Testis (tissue), 2 donors: ENCODE measurements at regions not wholly inside any gene's neighbourhood (a gene's known extent, or its start where the extent isn't known, plus 50 kb on each side); places are given as distances from the start of the nearest gene placed in this dataset.
"Not testable (repeated sequence)": the region's sequence is repeated elsewhere in the genome, so short reads cannot be mapped to it uniquely, and the experiment has no call there.

Experiments
- DNase-seq: peaks from one replicate; pipeline ENCODE4 v3.0.0-alpha.2; 2019
- H3K27ac ChIP-seq, 2 donors: fragments of 200-600 bp; sonication (generic); one replicate each; pipeline ENCODE4 v1.5.1; 2019
- H3K27me3 ChIP-seq: fragments of 200-600 bp; sonication (generic); one replicate; pipeline ENCODE4 v1.5.1; 2019
- H3K36me3 ChIP-seq: fragments of 200-600 bp; sonication (generic); one replicate; pipeline ENCODE4 v1.5.1; 2017; ENCODE audit warnings: low read depth; ENCODE audit errors: missing control alignments
- H3K4me1 ChIP-seq: fragments of 200-600 bp; sonication (generic); one replicate; pipeline ENCODE4 v1.5.1; 2019
- H3K4me3 ChIP-seq, 2 donors: fragments of 200-600 bp; sonication (generic); one replicate each; pipeline ENCODE4 v1.5.1; 2017 to 2019
- H3K9me3 ChIP-seq: fragments of 200-600 bp; sonication (generic); one replicate; pipeline ENCODE4 v1.5.1; 2017
- POLR2A ChIP-seq: fragments of 450-650 bp; IDR thresholded peaks from one replicate; pipeline ENCODE4 v1.6.1; 2017; ENCODE audit warnings: antibody characterized with exemption, mild to moderate bottlenecking, moderate library complexity
- WGBS, 2 donors: methylation state at CpG; one replicate each; pipeline ENCODE4 v1.1.5; 2018; 5-methylcytosine and 5-hydroxymethylcytosine counted together
- intact Hi-C: fragments of 100-400 bp; cut with DNase I; formaldehyde crosslinking; loops from one replicate; pipeline ENCODE4 v1.15.1; 2023; ENCODE audit warnings: low total_unique reads
- TF ChIP-seq, protein P1 (sequence below), 3 experiments: fragments of 450-650 bp in 2 of 3; fragments of 200-600 bp in 1 of 3; sonication (generic) in 1 of 3; IDR thresholded peaks; one replicate each; pipeline ENCODE4 v1.5.1; 2016 to 2019; ENCODE audit warnings: antibody characterized with exemption in 3 of 3, mild to moderate bottlenecking in 2 of 3, moderate library complexity in 1 of 3

DNA sequence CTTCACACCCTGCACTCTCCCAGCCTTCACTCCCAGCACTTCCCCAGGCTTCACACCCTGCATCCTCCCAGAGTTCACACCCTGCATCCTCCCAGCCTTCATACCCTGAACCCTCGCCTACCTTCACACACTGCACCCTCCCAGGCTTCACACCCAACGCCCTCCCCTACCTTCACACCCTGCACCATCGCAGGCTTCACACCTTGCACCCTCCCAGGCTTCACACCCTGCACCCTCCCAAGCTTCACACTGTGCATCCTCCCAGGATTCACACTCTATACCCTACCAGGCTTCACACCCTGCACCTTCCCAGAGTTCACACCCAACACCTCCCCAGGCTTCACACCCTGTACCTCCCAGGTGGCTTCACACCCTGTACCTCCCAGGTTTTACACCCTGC lies 448.7 kb upstream of the MYT1L start:
- WGBS, 2 donors, result 61 to 65% methylated on average over 3 of the region's 3 CpGs
- no peaks in the 10 kb centered on the region for H3K36me3 ChIP-seq

DNA sequence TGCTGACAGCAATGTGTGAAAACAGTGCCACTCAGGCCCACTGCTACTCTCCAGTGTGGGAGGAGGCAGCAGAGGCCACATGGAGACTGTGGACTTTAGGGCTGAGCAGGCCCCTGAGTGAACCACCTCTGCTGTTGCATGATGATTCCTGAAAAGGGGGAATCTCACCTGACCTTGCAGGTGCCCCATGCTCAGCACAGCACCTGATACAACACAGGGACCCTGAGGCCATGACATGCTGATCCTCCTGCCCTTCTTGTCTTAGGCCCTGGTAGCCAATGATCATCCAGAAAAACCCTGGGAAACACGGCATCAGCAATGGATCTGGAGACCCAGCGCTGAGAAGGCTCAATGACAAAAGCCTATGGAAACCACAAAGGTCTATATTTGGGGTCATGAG lies 446.8 kb upstream of the MYT1L start:
- intact Hi-C loops, result no loop called here
- 97 to 100% methylated on average over 2 of the region's 2 CpGs for WGBS, 2 donors
- no peak for DNase-seq

More for the DNA sequence above, 448.7 kb upstream of the MYT1L start:
- no peaks in the 10 kb centered on the region for H3K4me1 ChIP-seq
- H3K27ac ChIP-seq, result no peak overlapping the region
- intact Hi-C loops, result no loop called here
- no peaks in the 10 kb centered on the region for H3K9me3 ChIP-seq
- H3K27me3 ChIP-seq, result no peaks in the 10 kb centered on the region
- no peak overlapping the region for H3K4me3 ChIP-seq
- TF ChIP-seq, protein P1, sequence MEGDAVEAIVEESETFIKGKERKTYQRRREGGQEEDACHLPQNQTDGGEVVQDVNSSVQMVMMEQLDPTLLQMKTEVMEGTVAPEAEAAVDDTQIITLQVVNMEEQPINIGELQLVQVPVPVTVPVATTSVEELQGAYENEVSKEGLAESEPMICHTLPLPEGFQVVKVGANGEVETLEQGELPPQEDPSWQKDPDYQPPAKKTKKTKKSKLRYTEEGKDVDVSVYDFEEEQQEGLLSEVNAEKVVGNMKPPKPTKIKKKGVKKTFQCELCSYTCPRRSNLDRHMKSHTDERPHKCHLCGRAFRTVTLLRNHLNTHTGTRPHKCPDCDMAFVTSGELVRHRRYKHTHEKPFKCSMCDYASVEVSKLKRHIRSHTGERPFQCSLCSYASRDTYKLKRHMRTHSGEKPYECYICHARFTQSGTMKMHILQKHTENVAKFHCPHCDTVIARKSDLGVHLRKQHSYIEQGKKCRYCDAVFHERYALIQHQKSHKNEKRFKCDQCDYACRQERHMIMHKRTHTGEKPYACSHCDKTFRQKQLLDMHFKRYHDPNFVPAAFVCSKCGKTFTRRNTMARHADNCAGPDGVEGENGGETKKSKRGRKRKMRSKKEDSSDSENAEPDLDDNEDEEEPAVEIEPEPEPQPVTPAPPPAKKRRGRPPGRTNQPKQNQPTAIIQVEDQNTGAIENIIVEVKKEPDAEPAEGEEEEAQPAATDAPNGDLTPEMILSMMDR (IDR thresholded peaks at IDR 0.05), result no peak
- TF ChIP-seq POLR2A, result no peak
- DNase-seq, result no peak

DNA sequence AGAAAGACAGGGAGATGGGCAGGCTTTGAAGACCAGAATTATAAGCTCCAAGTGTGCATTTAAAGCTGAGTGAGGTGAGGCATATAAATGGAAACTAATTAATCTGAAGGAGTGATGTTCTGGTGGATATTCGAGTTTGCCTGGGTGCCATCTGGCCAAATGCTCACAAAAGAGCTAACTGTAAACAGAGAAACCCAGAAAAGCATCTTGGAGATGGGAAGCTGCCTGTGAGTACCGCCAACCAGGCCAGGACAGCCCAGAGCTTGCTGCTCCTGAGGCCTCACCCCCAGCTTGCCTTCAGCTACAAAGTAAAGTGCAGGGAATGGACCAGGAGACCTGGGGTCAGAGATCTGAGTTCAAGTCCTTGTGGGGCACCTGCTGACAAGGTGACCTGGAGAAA lies 446.1 kb upstream of the MYT1L start:
- Histone ChIP-seq H3K36me3 (no peaks in the 10 kb centered on the region), H3K4me1 (no peaks in the 10 kb centered on the region), H3K27me3 (no peaks in the 10 kb centered on the region), H3K9me3 (no peaks in the 10 kb centered on the region), H3K4me3 (no peak overlapping the region), H3K27ac (no peak overlapping the region)
- intact Hi-C loops, result no loop called here
- TF ChIP-seq, protein P1 (IDR thresholded peaks at IDR 0.05), result no peak
- TF ChIP-seq POLR2A, result no peak
- no peak for DNase-seq
- 80 to 86% methylated on average over 2 of the region's 2 CpGs for WGBS, 2 donors

More for the DNA sequence above, 446.8 kb upstream of the MYT1L start:
- Histone ChIP-seq H3K27ac (no peak overlapping the region), H3K4me1 (no peaks in the 10 kb centered on the region), H3K27me3 (no peaks in the 10 kb centered on the region), H3K36me3 (no peaks in the 10 kb centered on the region), H3K9me3 (no peaks in the 10 kb centered on the region), H3K4me3 (no peak overlapping the region)
- TF ChIP-seq, protein P1 (IDR thresholded peaks at IDR 0.05), result no peak
- no peak for TF ChIP-seq POLR2A

DNA sequence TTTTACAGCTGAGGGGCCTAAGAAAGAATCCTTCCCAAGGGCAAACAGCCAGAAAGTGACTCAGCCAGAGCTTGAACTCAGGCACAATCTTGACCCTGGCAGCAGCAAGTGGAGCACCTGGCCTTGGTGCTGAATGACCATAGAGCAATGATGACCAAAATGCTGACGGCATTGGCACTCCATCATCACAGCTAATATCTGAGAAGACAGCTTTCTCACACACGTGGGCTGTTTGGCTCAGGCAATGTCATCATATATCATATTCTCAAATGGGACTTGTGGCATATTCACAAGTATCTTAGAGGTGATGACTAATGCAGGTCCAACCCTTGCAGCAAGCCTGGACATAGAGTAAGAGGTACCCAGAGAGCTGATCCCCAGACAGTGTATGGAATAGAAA lies 443.9 kb upstream of the MYT1L start:
- H3K4me3 ChIP-seq, result no peak overlapping the region
- TF ChIP-seq POLR2A, result no peak
- TF ChIP-seq, protein P1 (IDR thresholded peaks at IDR 0.05), result no peak
- H3K27ac ChIP-seq, result no peak overlapping the region
- no peaks in the 10 kb centered on the region for H3K4me1 ChIP-seq
- no peaks in the 10 kb centered on the region for H3K27me3 ChIP-seq
- WGBS, 2 donors, result 53 to 55% methylated on average over 2 of the region's 2 CpGs
- H3K9me3 ChIP-seq, result no peaks in the 10 kb centered on the region
- intact Hi-C loops, result no loop called here
- DNase-seq, result no peak
- H3K36me3 ChIP-seq, result no peaks in the 10 kb centered on the region

DNA sequence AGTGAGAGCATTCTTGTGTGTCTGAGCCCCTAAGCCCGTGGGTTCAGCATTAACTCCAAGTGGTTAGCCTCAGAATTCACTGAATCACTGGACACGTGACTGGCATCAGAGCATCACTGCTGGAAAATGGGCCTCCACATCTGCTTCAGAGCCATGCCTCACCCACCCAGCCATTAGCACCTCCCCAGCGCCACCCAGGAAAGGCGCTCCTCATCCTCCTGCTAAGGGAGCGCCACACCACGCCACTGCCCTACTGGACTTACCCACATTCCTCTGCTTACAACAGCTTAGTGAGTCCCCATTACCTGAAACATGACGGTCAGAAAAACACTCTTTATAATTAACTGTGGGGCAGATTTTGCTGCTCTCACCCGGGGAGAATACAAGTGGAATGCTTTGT lies 442.6 kb upstream of the MYT1L start:
- intact Hi-C loops, result no loop called here
- DNase-seq, result no peak
- Histone ChIP-seq H3K4me3 (no peak overlapping the region), H3K27me3 (no peaks in the 10 kb centered on the region), H3K4me1 (peaks cover 7% of the 10 kb centered on the region), H3K36me3 (no peaks in the 10 kb centered on the region), H3K27ac (no peak overlapping the region), H3K9me3 (no peaks in the 10 kb centered on the region)
- TF ChIP-seq, protein P1 (IDR thresholded peaks at IDR 0.05), result no peak
- TF ChIP-seq POLR2A, result no peak
- 91% methylated on average over 8 of the region's 8 CpGs for WGBS, 2 donors

DNA sequence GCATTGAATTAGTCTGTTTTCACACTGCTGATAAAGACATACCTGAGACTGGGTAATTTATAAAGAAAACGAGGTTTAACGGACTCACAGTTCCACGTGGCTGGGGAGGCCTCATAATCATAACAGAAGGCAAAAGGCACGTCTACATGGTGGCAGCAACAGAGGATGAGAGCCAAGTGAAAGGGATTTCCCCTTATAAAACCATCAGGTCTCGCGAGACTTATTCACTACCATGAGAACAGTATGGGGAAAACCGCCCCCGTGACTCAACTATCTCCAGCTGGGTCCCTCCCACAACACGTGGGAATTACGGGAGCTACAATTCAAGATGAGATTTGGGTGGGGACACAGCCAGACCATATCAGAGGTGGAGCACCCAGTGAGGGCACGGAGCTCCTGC lies 442.0 kb upstream of the MYT1L start:
- 86 to 87% methylated on average over 11 of the region's 11 CpGs for WGBS, 2 donors
- H3K27me3 ChIP-seq, H3K27ac ChIP-seq, H3K4me1 ChIP-seq, H3K9me3 ChIP-seq, H3K4me3 ChIP-seq, DNase-seq, H3K36me3 ChIP-seq, intact Hi-C loops: not testable (repeated sequence)
